ENCODE measurements at regions not wholly inside any gene's neighbourhood (a gene's known extent, or its start where the extent isn't known, plus 50 kb on each side); places are given as distances from the start of the nearest gene placed in this dataset.

- TF ChIP-seq, protein P1, sequence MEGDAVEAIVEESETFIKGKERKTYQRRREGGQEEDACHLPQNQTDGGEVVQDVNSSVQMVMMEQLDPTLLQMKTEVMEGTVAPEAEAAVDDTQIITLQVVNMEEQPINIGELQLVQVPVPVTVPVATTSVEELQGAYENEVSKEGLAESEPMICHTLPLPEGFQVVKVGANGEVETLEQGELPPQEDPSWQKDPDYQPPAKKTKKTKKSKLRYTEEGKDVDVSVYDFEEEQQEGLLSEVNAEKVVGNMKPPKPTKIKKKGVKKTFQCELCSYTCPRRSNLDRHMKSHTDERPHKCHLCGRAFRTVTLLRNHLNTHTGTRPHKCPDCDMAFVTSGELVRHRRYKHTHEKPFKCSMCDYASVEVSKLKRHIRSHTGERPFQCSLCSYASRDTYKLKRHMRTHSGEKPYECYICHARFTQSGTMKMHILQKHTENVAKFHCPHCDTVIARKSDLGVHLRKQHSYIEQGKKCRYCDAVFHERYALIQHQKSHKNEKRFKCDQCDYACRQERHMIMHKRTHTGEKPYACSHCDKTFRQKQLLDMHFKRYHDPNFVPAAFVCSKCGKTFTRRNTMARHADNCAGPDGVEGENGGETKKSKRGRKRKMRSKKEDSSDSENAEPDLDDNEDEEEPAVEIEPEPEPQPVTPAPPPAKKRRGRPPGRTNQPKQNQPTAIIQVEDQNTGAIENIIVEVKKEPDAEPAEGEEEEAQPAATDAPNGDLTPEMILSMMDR (IDR thresholded peaks at IDR 0.05; ENCODE audit: low read depth, low read length), result no peak
- TF ChIP-seq, protein P2, sequence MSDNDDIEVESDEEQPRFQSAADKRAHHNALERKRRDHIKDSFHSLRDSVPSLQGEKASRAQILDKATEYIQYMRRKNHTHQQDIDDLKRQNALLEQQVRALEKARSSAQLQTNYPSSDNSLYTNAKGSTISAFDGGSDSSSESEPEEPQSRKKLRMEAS (IDR thresholded peaks at IDR 0.05; ENCODE audit: low read depth, low read length), result no peak
- TF ChIP-seq POLR2A (IDR thresholded peaks at IDR 0.05; ENCODE audit: extremely low read depth, insufficient read length), result no peak
Measured at GRCh38 chr5:85621668-85622067, 996.1 kb upstream of the COX7C start.

All from NB4 (cell line).